ENCODE measurements at regions not wholly inside any gene's neighbourhood (a gene's known extent, or its start where the extent isn't known, plus 50 kb on each side); places are given as distances from the start of the nearest gene placed in this dataset.

GRCh38 chr3:72439321-72440183 is 408.7 kb downstream of the SHQ1 start:
- TF ChIP-seq CTCF (conservative IDR thresholded peaks at IDR 0.05; ENCODE audit: low read depth, low read length): no peak
- no peak for TF ChIP-seq RAD21 (IDR thresholded peaks at IDR 0.05; ENCODE audit: low read length)
- no peak for TF ChIP-seq POLR2A (IDR thresholded peaks at IDR 0.05; ENCODE audit: low read depth, low read length)
- TF ChIP-seq MAZ (IDR thresholded peaks at IDR 0.05; ENCODE audit: borderline replicate concordance, low read depth, low read length): no peak
- TF ChIP-seq USF2 (IDR thresholded peaks at IDR 0.05; ENCODE audit: low read depth, low read length): no peak

All from IMR-90 (cell line).